Activated naive CD8-positive, alpha-beta T cell treated with anti-CD3 and anti-CD28 coated beads, Interleukin-2, amount 50 U/mL, for 24 hours (primary cell): ENCODE measurements at regions not wholly inside any gene's neighbourhood (a gene's known extent, or its start where the extent isn't known, plus 50 kb on each side); places are given as distances from the start of the nearest gene placed in this dataset.
"Not testable (repeated sequence)": the region's sequence is repeated elsewhere in the genome, so short reads cannot be mapped to it uniquely, and the experiment has no call there.

ENCODE experiments used
- ATAC-seq: fragments of 150-1000 bp; cut with Tn5 transposase; one replicate; pipeline ENCODE4 v1.10.0; 2021
- DNase-seq: peaks from one replicate; pipeline ENCODE4 v3.0.0; 2021
- H3K27ac Mint-ChIP-seq: one replicate; pipeline ENCODE4 v1.8.0; 2021; ENCODE audit warnings: mild to moderate bottlenecking, mixed read lengths
- H3K27me3 Mint-ChIP-seq: one replicate; pipeline ENCODE4 v1.8.0; 2021; ENCODE audit warnings: mixed read lengths
- H3K36me3 Mint-ChIP-seq: one replicate; pipeline ENCODE4 v1.8.0; 2021; ENCODE audit warnings: low read depth, mixed read lengths
- H3K4me1 Mint-ChIP-seq: one replicate; pipeline ENCODE4 v1.8.0; 2021; ENCODE audit warnings: mixed read lengths
- H3K4me3 Mint-ChIP-seq: one replicate; pipeline ENCODE4 v1.8.0; 2021; ENCODE audit warnings: mild to moderate bottlenecking, moderate library complexity, mixed read lengths
- H3K9me3 Mint-ChIP-seq: one replicate; pipeline ENCODE4 v1.8.0; 2021; ENCODE audit warnings: mixed read lengths

GRCh38 chr2:122670897-122671296 is 915.4 kb downstream of the TSN start:
- Mint-ChIP-seq H3K9me3 (peaks cover 9% of the 10 kb centered on the region), H3K27me3 (no peaks in the 10 kb centered on the region), H3K4me3 (no peak overlapping the region), H3K27ac (no peak overlapping the region), H3K36me3 (no peaks in the 10 kb centered on the region), H3K4me1 (no peaks in the 10 kb centered on the region)
- no peak for ATAC-seq
- no peak for DNase-seq

- no peak overlapping the region for H3K27ac Mint-ChIP-seq
- H3K4me1 Mint-ChIP-seq, result no peaks in the 10 kb centered on the region
- DNase-seq (no peak), ATAC-seq (no peak)
- no peaks in the 10 kb centered on the region for H3K36me3 Mint-ChIP-seq
- no peak overlapping the region for H3K4me3 Mint-ChIP-seq
- peaks cover 11% of the 10 kb centered on the region for H3K9me3 Mint-ChIP-seq
- no peaks in the 10 kb centered on the region for H3K27me3 Mint-ChIP-seq
These were observed 925.2 kb downstream of the TSN start for GRCh38 chr2:122680662-122681061.

GRCh38 chr2:122681626-122682025 is 926.2 kb downstream of the TSN start:
- H3K27me3 Mint-ChIP-seq, result no peaks in the 10 kb centered on the region
- peaks cover 11% of the 10 kb centered on the region for H3K9me3 Mint-ChIP-seq
- H3K4me3 Mint-ChIP-seq, result no peak overlapping the region
- H3K36me3 Mint-ChIP-seq, result no peaks in the 10 kb centered on the region
- no peak overlapping the region for H3K27ac Mint-ChIP-seq
- ATAC-seq (no peak), DNase-seq (no peak)
- H3K4me1 Mint-ChIP-seq, result no peaks in the 10 kb centered on the region

GRCh38 chr2:122682356-122682755 is 926.9 kb downstream of the TSN start:
- ATAC-seq (no peak), DNase-seq (no peak)
- no peaks in the 10 kb centered on the region for H3K27me3 Mint-ChIP-seq
- H3K27ac Mint-ChIP-seq, result no peak overlapping the region
- no peaks in the 10 kb centered on the region for H3K4me1 Mint-ChIP-seq
- no peak overlapping the region for H3K4me3 Mint-ChIP-seq
- peaks cover 11% of the 10 kb centered on the region for H3K9me3 Mint-ChIP-seq
- no peaks in the 10 kb centered on the region for H3K36me3 Mint-ChIP-seq

- Mint-ChIP-seq H3K27me3 (no peaks in the 10 kb centered on the region), H3K36me3 (no peaks in the 10 kb centered on the region), H3K9me3 (peaks cover 11% of the 10 kb centered on the region), H3K27ac (no peak overlapping the region), H3K4me1 (no peaks in the 10 kb centered on the region), H3K4me3 (no peak overlapping the region)
- ATAC-seq (no peak), DNase-seq (no peak)
These were observed 927.6 kb downstream of the TSN start for GRCh38 chr2:122683018-122683417.

- no peak for DNase-seq
- Mint-ChIP-seq H3K4me1 (no peaks in the 10 kb centered on the region), H3K36me3 (no peaks in the 10 kb centered on the region), H3K27ac (no peak overlapping the region), H3K27me3 (no peaks in the 10 kb centered on the region), H3K4me3 (no peak overlapping the region), H3K9me3 (peaks cover 9% of the 10 kb centered on the region)
- no peak for ATAC-seq
These were observed 937.1 kb downstream of the TSN start for GRCh38 chr2:122692400-122693083.

- H3K36me3 Mint-ChIP-seq, result no peaks in the 10 kb centered on the region
- ATAC-seq, result no peak
- no peak overlapping the region for H3K27ac Mint-ChIP-seq
- no peak for DNase-seq
- H3K4me1 Mint-ChIP-seq, result no peaks in the 10 kb centered on the region
- H3K4me3 Mint-ChIP-seq, result no peak overlapping the region
- H3K27me3 Mint-ChIP-seq, result no peaks in the 10 kb centered on the region
- H3K9me3 Mint-ChIP-seq, result peaks cover 6% of the 10 kb centered on the region
These were observed 942.0 kb downstream of the TSN start for GRCh38 chr2:122697415-122697814.

- DNase-seq (no peak), ATAC-seq (no peak)
- Mint-ChIP-seq H3K4me1 (no peaks in the 10 kb centered on the region), H3K36me3 (no peaks in the 10 kb centered on the region), H3K9me3 (peaks cover 4% of the 10 kb centered on the region), H3K27ac (no peak overlapping the region), H3K4me3 (no peak overlapping the region), H3K27me3 (no peaks in the 10 kb centered on the region)
These were observed 948.2 kb downstream of the TSN start for GRCh38 chr2:122703676-122704075.

GRCh38 chr2:122704109-122704563 is 948.7 kb downstream of the TSN start:
- Mint-ChIP-seq H3K27me3 (no peaks in the 10 kb centered on the region), H3K27ac (no peak overlapping the region), H3K4me3 (no peak overlapping the region), H3K36me3 (no peaks in the 10 kb centered on the region), H3K9me3 (peaks cover 4% of the 10 kb centered on the region), H3K4me1 (no peaks in the 10 kb centered on the region)
- DNase-seq (no peak), ATAC-seq (no peak)

- H3K9me3 Mint-ChIP-seq, result peaks cover 10% of the 10 kb centered on the region
- H3K4me1 Mint-ChIP-seq, result no peaks in the 10 kb centered on the region
- H3K4me3 Mint-ChIP-seq, result no peak overlapping the region
- no peak overlapping the region for H3K27ac Mint-ChIP-seq
- no peak for ATAC-seq
- DNase-seq, result no peak
- no peaks in the 10 kb centered on the region for H3K27me3 Mint-ChIP-seq
- no peaks in the 10 kb centered on the region for H3K36me3 Mint-ChIP-seq
These were observed 950.3 kb downstream of the TSN start for GRCh38 chr2:122705746-122706145.

GRCh38 chr2:122706757-122707223 is 951.3 kb downstream of the TSN start:
- Mint-ChIP-seq H3K27ac (no peak overlapping the region), H3K4me1 (no peaks in the 10 kb centered on the region), H3K4me3 (no peak overlapping the region), H3K36me3 (no peaks in the 10 kb centered on the region), H3K9me3 (peaks cover 10% of the 10 kb centered on the region), H3K27me3 (no peaks in the 10 kb centered on the region)
- ATAC-seq (no peak), DNase-seq (no peak)

- Mint-ChIP-seq H3K4me1 (no peaks in the 10 kb centered on the region), H3K36me3 (no peaks in the 10 kb centered on the region), H3K27ac (no peak overlapping the region), H3K27me3 (no peaks in the 10 kb centered on the region), H3K9me3 (peaks cover 10% of the 10 kb centered on the region), H3K4me3 (no peak overlapping the region)
- ATAC-seq (no peak), DNase-seq (no peak)
These were observed 951.9 kb downstream of the TSN start for GRCh38 chr2:122707224-122707824.

GRCh38 chr2:122710049-122710448 is 954.6 kb downstream of the TSN start:
- ATAC-seq (no peak), DNase-seq (no peak)
- peaks cover 17% of the 10 kb centered on the region for H3K9me3 Mint-ChIP-seq
- H3K36me3 Mint-ChIP-seq, result no peaks in the 10 kb centered on the region
- H3K4me1 Mint-ChIP-seq, result no peaks in the 10 kb centered on the region
- H3K4me3 Mint-ChIP-seq, result no peak overlapping the region
- H3K27me3 Mint-ChIP-seq, result no peaks in the 10 kb centered on the region
- H3K27ac Mint-ChIP-seq, result no peak overlapping the region

- H3K4me3 Mint-ChIP-seq, result no peak overlapping the region
- H3K4me1 Mint-ChIP-seq, result no peaks in the 10 kb centered on the region
- DNase-seq (no peak), ATAC-seq (no peak)
- H3K27ac Mint-ChIP-seq, result no peak overlapping the region
- H3K9me3 Mint-ChIP-seq, result peaks cover 25% of the 10 kb centered on the region
- no peaks in the 10 kb centered on the region for H3K27me3 Mint-ChIP-seq
- no peaks in the 10 kb centered on the region for H3K36me3 Mint-ChIP-seq
These were observed 958.3 kb downstream of the TSN start for GRCh38 chr2:122713800-122714199.

- H3K36me3 Mint-ChIP-seq, H3K4me1 Mint-ChIP-seq, H3K27ac Mint-ChIP-seq, H3K9me3 Mint-ChIP-seq, H3K4me3 Mint-ChIP-seq, DNase-seq, ATAC-seq, H3K27me3 Mint-ChIP-seq: not testable (repeated sequence)
These were observed 965.4 kb downstream of the TSN start for GRCh38 chr2:122720822-122721221.
